Cardiac fibroblast (primary cell): ENCODE measurements at regions not wholly inside any gene's neighbourhood (a gene's known extent, or its start where the extent isn't known, plus 50 kb on each side); places are given as distances from the start of the nearest gene placed in this dataset.
A peak's percentile ranks its signal among the peaks of the same experiment; 100 is the strongest.

ENCODE experiments used
- DNase-seq, 2 donors: peaks; one replicate each; pipeline versions ENCODE4 v3.0.0 to v3.0.0-alpha.2; 2010; ENCODE audit warnings: low read depth in 2 of 2
- H3K4me3 ChIP-seq, 2 donors: replicated peaks in 1 of 2; 1 replicate in 1 of 2; 2 replicates in 1 of 2; pipeline ENCODE4 v1.5.1; 2011; ENCODE audit warnings: low read depth in 2 of 2, low read length in 2 of 2, mild to moderate bottlenecking in 2 of 2, moderate library complexity in 1 of 2
- TF ChIP-seq, protein P1 (sequence below): IDR thresholded peaks from one replicate; pipeline ENCODE4 v1.5.1; 2011; ENCODE audit warnings: low read depth, mild to moderate bottlenecking, low read length, inconsistent platforms

DNA sequence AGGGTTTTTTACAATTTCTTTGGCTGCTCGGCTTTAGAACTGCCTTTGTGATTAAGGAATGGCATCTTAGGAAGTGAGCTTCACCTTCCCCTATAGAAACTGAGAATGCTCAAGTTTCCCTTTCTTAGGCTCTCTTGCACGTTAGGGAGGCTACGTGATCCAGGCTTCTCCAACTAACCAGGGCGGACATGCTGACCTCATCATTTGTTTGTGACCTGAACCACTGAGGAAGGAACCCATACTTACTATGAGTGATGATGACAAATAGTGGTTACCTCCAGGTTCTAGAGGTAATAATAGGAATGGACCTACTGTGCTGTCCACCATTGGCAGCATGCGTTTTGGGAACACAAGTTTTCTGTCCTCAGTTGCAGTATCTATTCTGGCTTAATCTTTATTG, 645.8 kb downstream of the C6orf118 start:
- TF ChIP-seq, protein P1, sequence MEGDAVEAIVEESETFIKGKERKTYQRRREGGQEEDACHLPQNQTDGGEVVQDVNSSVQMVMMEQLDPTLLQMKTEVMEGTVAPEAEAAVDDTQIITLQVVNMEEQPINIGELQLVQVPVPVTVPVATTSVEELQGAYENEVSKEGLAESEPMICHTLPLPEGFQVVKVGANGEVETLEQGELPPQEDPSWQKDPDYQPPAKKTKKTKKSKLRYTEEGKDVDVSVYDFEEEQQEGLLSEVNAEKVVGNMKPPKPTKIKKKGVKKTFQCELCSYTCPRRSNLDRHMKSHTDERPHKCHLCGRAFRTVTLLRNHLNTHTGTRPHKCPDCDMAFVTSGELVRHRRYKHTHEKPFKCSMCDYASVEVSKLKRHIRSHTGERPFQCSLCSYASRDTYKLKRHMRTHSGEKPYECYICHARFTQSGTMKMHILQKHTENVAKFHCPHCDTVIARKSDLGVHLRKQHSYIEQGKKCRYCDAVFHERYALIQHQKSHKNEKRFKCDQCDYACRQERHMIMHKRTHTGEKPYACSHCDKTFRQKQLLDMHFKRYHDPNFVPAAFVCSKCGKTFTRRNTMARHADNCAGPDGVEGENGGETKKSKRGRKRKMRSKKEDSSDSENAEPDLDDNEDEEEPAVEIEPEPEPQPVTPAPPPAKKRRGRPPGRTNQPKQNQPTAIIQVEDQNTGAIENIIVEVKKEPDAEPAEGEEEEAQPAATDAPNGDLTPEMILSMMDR: no peak
- H3K4me3 ChIP-seq: no peak overlapping the region
- no peak for DNase-seq

DNA sequence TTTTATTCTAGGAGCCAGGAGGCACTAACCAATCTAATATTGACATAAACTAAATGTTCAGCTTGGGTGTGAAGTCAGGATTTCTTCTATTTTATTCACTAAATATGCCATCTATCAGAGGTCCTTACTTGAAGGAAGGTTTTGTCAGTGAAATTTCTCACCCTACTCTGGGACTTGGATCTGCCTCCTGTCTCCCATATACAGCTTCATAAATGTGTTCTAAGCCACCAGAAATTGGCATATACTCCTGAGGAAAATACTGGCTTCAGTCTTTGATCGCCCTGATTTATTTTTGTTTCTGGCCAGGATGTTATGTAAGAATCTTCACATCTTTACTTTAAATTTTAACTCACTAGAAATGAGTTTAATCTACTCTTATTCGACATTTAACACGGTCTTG, 647.7 kb downstream of the C6orf118 start:
- TF ChIP-seq, protein P1: no peak
- no peak for DNase-seq
- H3K4me3 ChIP-seq: no peak overlapping the region

DNA sequence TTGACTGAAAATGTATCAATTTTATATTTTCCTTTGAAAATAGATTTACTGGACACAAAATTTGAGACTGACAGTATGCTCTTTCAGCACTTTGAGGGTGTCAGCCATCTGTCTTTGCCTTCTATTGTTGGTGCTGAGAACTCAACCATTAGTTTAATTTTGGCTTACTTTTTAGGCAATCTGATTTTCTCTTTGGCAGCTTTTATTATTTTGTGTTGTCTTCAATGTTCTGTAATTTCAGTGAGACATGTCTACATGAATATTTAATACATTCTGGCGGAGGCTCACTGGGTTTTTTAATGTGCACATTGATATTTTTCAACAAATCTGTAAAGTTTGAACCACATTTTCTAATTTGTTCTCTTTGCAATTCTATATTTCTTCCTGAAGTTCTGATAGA, 648.6 kb downstream of the C6orf118 start:
- H3K4me3 ChIP-seq: no peak overlapping the region
- no peak for DNase-seq
- TF ChIP-seq, protein P1: no peak

DNA sequence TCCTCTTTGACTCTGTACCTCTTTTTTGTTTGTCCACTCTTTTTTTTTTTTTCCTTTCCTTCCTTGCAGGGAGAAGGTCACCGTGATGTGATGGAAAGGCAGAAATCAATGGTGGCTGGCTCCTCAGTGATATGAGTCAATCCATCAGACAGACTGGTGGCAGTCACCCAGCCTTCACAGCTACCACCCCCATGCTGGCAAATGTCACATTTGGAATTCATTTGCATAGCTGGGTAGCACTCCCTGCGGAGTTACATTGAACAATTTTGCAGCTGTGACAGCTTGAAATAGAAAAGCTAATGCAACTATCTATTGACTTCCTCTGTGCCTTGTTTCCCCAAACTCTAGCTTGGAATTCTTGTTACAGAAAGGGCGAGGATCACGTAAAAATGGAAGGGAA, 668.4 kb downstream of the C6orf118 start:
- no peak for DNase-seq
- H3K4me3 ChIP-seq: no peak overlapping the region
- TF ChIP-seq, protein P1: no peak

DNA sequence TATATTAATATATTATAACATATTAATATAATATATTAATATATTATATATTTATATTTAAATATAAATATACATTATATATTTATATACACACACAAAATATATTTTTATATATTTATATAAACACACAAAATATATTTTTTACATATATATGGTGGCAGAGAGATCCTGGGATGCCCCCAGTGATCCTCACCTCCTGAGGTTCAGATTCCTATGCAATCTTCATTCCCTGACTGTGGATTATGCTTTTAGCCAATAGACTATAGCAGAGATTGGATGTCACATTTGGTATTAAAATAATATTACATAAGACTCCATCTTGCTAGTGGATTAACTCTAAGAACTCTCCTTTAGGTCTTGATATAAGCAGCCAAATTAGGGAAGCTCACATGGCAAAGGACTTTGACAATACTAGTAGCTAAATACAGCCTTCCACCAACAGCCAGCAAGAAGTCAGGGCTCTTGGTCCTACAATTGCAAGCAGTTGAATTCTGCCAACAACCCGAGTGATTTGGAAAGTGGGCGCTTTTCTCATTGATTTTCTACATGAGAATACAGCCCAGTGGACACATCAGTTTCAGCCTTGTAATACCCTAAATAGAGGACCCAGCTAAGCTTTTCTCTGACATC, 681.0 kb downstream of the C6orf118 start:
- H3K4me3 ChIP-seq: no peak overlapping the region
- TF ChIP-seq, protein P1: no peak
- DNase-seq: peak in 1 of 2 donors; percentile 0

DNA sequence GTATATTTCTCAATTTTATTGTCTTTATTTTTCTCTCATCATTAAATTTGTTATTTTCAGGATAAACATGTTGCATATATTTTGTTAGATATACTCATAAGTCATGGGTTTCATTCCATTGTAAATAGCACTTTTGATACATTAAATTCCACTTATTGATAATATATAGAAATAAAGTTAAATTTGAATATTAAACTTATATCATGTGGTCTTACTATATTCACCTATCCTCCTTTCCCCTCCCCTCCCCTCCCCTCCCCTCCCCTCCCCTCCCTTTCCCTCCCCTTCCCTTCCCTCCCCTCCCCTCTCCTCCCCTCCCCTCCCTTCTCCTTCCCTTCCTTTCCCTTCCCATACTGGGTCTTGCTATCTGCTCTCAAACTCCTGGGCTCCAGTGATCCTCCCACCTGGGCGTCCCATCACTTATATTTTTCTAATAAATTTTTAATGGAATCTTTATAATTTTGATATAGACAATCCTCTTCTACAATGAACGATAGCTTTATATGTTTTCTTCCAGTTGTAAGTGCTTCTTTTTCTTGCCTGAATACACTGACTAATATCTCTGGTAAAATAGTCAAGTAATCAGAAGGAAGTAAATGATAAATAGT, 692.4 kb downstream of the C6orf118 start:
- no peak for DNase-seq
- TF ChIP-seq, protein P1: no peak
- H3K4me3 ChIP-seq: no peak overlapping the region
